ENCODE measurements at regions not wholly inside any gene's neighbourhood (a gene's known extent, or its start where the extent isn't known, plus 50 kb on each side); places are given as distances from the start of the nearest gene placed in this dataset.

- Mint-ChIP-seq H3K9me3 (peaks cover 2% of the 10 kb centered on the region), H3K27me3 (no peaks in the 10 kb centered on the region), H3K4me1 (ENCODE audit: low read depth) (no peaks in the 10 kb centered on the region)
Measured at GRCh38 chr12:119245904-119246494, 67.3 kb downstream of the HSPB8 start.

GRCh38 chr12:119247007-119247719 lies 68.4 kb downstream of the HSPB8 start:
- ATAC-seq: no peak
- intact Hi-C loops (cut with micrococcal nuclease): no loop called here
- DNase-seq: no peak
- peaks cover 2% of the 10 kb centered on the region for H3K9me3 Mint-ChIP-seq
- TF ChIP-seq CTCF (IDR thresholded peaks at IDR 0.05): no peak
- H3K4me3 Mint-ChIP-seq: no peak overlapping the region
- no peaks in the 10 kb centered on the region for H3K4me1 Mint-ChIP-seq (ENCODE audit: low read depth)
- ChIA-PET POLR2A (no interaction called here), CTCF (no interaction called here)
- no peak overlapping the region for H3K27ac Mint-ChIP-seq
- no peaks in the 10 kb centered on the region for H3K36me3 Mint-ChIP-seq (ENCODE audit: low read depth)
- no peaks in the 10 kb centered on the region for H3K27me3 Mint-ChIP-seq

More at GRCh38 chr12:119245904-119246494, 67.3 kb downstream of the HSPB8 start:
- Mint-ChIP-seq H3K36me3 (ENCODE audit: low read depth) (no peaks in the 10 kb centered on the region), H3K27ac (no peak overlapping the region), H3K4me3 (no peak overlapping the region)
- intact Hi-C loops (cut with micrococcal nuclease): no loop called here
- no peak for ATAC-seq
- ChIA-PET CTCF (no interaction called here), POLR2A (no interaction called here)
- no peak for DNase-seq
- no peak for TF ChIP-seq CTCF (IDR thresholded peaks at IDR 0.05)

GRCh38 chr12:119247720-119248043 lies 69.0 kb downstream of the HSPB8 start:
- CTCF ChIA-PET: no interaction called here
- H3K27ac Mint-ChIP-seq: no peak overlapping the region

GRCh38 chr12:119249383-119250155 lies 70.8 kb downstream of the HSPB8 start:
- Mint-ChIP-seq H3K36me3 (ENCODE audit: low read depth) (no peaks in the 10 kb centered on the region), H3K9me3 (no peaks in the 10 kb centered on the region), H3K27ac (no peak overlapping the region), H3K4me3 (no peak overlapping the region), H3K27me3 (no peaks in the 10 kb centered on the region), H3K4me1 (ENCODE audit: low read depth) (no peaks in the 10 kb centered on the region)
- intact Hi-C loops (cut with micrococcal nuclease): no loop called here
- no peak for TF ChIP-seq CTCF (IDR thresholded peaks at IDR 0.05)
- POLR2A ChIA-PET: no interaction called here
- DNase-seq (no peak), ATAC-seq (no peak)
- CTCF ChIA-PET: no interaction called here

More at GRCh38 chr12:119247720-119248043, 69.0 kb downstream of the HSPB8 start:
- TF ChIP-seq CTCF (IDR thresholded peaks at IDR 0.05): no peak
- no peaks in the 10 kb centered on the region for H3K27me3 Mint-ChIP-seq
- no peaks in the 10 kb centered on the region for H3K36me3 Mint-ChIP-seq (ENCODE audit: low read depth)
- ATAC-seq (no peak), DNase-seq (no peak)
- no peaks in the 10 kb centered on the region for H3K4me1 Mint-ChIP-seq (ENCODE audit: low read depth)
- peaks cover 2% of the 10 kb centered on the region for H3K9me3 Mint-ChIP-seq
- intact Hi-C loops (cut with micrococcal nuclease): no loop called here
- no peak overlapping the region for H3K4me3 Mint-ChIP-seq
- POLR2A ChIA-PET: no interaction called here

GRCh38 chr12:119255314-119255713 lies 76.6 kb downstream of the HSPB8 start:
- H3K36me3 Mint-ChIP-seq (ENCODE audit: low read depth): no peaks in the 10 kb centered on the region
- intact Hi-C loops (cut with micrococcal nuclease): no loop called here
- ChIA-PET POLR2A (no interaction called here), CTCF (no interaction called here)
- TF ChIP-seq CTCF (IDR thresholded peaks at IDR 0.05): no peak
- H3K9me3 Mint-ChIP-seq: no peaks in the 10 kb centered on the region
- DNase-seq: no peak
- H3K27me3 Mint-ChIP-seq: peaks cover 8% of the 10 kb centered on the region
- H3K27ac Mint-ChIP-seq: no peak overlapping the region
- H3K4me3 Mint-ChIP-seq: no peak overlapping the region
- ATAC-seq: no peak
- no peaks in the 10 kb centered on the region for H3K4me1 Mint-ChIP-seq (ENCODE audit: low read depth)
